ENCODE measurements at regions not wholly inside any gene's neighbourhood (a gene's known extent, or its start where the extent isn't known, plus 50 kb on each side); places are given as distances from the start of the nearest gene placed in this dataset.

GRCh38 chr16:26295625-26296304, 604.0 kb downstream of the HS3ST4 start:
- no peak for DNase-seq

GRCh38 chr16:26301516-26301915, 609.8 kb downstream of the HS3ST4 start:
- no peak for DNase-seq

GRCh38 chr16:26316683-26317464, 625.1 kb downstream of the HS3ST4 start:
- DNase-seq = no peak

DNA sequence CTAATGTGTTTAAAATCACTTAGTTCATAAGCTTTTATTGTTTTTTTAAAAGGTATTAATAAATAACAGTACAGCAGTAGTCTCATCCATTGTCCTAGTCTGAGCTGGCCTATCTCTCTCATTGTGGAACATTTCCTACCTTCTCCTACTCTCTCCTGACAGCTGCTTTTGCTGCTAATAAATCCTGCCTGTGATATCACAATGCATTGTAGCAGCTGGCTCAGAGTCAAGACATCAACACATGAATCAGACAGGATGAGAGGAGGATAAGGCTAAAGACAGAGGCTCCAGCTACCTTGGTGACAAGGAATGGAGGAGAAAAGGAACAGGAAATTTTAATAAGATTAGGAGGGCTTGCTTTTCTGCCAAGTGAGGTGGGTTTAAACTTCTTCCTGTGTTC, 626.1 kb downstream of the HS3ST4 start:
- DNase-seq = no peak

DNA sequence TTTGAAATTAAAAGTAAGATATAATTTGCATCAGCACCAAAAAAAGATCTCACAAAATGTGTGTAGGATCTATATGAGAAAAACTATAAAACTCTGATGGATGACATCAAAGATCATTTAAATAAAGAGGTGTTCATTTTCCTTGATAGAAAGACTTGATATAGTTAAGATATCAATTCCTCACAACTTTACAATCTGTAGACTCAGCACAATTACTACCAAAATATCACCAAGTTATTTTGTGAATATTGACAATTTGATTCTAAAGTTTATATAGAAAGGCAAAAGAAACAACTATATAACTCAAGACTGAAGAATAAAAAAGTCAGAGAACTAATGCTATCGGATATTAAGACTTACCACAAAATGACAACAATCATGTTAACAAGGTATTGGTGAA, 638.9 kb downstream of the HS3ST4 start:
- no peak for DNase-seq

DNA sequence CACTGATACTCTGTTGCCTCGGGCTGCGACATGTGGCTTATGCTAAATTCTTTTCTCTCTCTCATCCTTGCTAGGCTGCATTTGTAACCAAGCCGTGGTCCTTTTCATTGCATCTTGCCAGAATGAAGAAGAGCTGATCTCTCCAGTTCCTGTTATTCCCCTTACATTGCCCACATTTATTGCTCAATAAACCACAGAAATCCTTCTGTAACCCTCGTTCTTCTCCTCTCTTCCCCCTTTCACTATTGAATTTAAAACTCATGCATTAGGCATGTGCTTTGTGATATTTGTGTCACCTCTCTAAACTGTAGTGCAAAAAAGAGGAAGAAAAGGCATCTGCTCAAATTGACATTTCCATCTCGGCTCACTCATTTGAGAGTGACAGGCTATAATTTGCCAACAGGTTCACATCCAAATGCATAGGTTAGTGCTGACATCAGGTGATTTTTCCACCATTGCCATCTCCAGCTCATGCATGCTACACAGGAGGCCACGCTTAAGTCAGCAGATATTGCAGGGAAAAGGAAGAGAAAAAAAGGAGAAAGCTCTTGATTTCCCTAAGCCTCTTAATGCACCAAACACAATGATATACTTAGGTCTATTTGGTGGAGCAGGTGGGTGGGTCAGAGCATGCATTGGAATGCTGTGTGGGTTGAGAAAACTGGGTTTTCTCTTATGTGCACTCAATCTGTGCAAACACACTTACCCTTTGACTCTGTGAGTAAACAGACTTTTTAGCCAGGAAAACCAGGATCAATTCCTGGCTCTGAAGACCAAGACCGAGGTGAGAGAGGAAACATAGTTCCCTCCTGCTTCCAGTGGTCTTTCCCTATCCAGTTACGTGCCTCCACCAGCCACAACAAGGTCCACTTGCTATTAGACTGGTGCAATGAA, 642.7 kb downstream of the HS3ST4 start:
- DNase-seq = no peak

DNA sequence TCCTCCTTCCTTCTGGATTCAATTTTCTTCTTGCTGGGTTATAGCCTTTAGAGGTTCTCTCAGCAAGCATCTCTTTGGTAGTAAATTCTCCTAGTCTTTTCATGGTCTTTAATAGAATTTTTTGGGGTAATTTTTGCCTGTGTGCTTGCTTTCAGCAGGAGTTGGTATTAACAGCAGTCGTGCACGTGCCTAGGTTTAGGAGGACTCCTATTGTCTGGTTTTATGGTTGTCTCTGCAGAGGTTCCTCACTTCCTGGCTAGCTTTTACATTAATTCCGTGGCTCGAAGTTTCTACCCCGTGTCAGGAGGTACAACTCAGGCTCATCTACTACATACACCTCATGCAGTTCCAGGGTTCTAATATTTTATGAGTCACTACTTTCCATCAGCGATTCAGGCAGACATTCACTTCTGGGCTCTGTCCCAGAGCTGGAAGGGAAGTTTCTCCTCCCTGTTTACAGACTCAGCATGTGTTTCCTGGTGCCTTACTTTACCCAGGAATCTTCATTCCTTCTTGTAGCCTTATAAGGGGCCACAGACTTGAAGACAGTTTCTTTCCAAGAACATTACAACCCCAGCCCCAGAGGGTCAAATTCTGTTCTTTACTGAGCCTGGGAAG, 643.6 kb downstream of the HS3ST4 start:
- no peak for DNase-seq

- DNase-seq = no peak
These were observed 650.9 kb downstream of the HS3ST4 start for GRCh38 chr16:26342621-26343020.

DNA sequence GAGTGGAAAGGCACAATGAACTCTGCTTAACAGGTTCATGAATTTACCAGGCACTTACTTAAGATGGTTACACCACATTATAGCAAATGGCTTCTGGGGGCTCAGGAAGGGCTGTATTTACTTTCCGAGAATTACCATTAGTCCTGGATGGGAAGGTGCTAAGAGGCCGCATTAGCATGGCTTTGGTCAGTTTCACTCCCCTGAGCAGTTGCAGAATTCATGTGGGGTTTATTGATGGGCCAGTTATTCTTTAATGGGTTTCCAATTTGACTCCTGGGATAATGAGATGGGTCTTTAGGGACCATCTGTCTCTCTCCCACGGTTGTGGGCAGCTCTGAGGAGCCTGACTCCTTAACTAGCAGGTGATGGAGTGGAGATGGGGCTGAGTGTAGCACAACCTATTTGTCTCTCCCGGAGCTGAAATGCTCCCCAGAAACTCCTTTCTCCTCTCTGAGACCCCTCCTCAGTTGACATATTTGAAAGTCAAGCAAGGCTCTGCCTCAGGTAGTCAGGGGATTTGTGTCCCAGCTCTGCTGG, 652.5 kb downstream of the HS3ST4 start:
- DNase-seq = no peak

DNA sequence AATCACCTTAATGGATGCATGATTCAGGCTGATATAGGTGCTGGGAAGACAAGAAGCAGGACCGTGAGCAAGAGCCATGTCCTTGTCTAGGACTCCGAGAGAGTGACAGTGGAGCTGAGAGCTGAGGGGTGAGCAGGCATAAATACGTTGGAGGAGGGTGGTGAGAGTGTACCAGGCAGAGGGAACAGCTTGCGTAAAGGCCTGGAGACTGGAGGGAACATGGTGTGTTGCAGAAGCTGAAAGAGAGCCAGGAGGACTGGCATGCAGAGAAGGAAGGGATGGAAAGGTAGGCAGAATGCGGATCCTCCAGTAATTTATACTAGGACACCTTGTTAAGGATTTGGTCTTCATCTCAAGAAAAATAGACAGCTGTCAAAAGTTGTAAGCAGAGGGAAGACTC, 653.2 kb downstream of the HS3ST4 start:
- no peak for DNase-seq

DNA sequence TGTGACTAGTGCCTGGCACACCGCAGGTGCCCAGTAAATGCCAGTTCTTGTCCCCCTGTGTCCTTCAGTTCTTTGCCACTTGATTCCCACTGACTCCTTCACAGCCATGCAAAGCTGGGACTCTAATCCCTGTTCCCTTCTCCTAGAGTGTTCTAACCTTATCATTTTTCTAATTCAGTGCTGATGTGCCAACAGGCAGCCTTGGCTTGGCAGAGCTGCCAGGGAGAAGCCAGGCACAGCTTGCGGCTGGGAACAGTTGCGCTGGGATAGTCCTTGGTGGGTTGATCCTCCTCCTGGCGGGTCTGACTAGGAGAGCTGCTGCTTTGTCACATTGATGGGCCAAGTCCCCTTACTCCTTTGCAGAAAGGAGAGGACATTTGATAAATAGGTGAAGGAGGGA, 654.2 kb downstream of the HS3ST4 start:
- DNase-seq = no peak

DNA sequence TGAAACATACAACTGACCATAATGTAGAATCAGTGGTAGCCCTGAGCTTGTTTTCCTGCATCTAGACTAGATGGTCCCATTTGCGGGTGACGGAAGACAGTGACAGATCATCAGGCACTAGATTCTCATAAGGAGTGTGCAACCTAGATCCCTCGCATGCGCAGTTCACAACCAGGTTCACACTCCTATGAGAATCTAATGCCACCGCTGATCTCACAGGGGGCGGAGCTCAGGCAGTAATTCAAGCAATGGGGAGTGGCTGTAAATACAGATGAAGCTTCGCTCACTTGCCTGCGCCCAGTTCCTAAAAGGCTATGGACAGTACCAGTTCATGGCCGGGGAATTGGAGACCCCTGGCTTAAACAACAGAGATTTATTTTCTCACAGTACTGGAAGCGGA, 656.3 kb downstream of the HS3ST4 start:
- no peak for DNase-seq

DNA sequence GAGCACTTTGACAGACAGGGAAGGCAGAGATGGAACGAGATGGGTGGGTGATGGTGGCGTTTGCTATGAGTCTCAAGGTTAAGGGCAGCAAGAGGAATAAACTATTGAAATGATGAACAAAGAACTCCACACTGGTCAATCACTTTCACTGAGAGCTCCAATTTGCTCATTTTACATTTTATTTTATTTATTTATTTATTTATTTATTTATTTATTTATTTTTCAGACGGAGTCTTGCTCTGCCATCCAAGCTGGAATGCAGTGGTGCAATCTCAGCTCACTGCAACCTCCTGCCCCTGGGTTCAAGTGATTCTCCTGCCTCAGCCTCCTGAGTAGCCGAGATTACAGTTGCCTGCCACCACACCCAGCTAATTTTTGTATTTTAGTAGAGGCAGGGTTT, 669.1 kb downstream of the HS3ST4 start:
- DNase-seq = no peak

DNA sequence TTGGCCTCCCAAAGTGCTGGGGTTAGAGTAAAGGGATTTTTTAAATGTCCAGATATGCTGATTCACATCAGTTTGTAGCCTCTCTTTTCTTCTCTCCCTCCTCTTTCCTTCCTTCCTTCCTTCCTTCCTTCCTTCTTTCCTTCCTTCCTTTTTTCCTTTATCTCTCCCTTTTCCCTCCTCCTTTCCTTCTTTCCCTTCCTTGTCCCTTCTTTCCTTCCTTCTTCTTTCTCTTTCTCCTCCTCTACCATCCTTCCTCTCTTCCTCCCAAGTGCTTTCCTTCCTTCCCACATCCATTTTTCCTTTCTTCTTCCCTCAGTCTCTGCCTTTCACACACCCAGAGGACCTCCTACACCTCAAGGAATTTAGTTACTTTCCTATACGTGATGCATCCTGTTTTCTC, 671.8 kb downstream of the HS3ST4 start:
- no peak for DNase-seq

- no peak for DNase-seq
These were observed 673.6 kb downstream of the HS3ST4 start for GRCh38 chr16:26365161-26365940.

DNA sequence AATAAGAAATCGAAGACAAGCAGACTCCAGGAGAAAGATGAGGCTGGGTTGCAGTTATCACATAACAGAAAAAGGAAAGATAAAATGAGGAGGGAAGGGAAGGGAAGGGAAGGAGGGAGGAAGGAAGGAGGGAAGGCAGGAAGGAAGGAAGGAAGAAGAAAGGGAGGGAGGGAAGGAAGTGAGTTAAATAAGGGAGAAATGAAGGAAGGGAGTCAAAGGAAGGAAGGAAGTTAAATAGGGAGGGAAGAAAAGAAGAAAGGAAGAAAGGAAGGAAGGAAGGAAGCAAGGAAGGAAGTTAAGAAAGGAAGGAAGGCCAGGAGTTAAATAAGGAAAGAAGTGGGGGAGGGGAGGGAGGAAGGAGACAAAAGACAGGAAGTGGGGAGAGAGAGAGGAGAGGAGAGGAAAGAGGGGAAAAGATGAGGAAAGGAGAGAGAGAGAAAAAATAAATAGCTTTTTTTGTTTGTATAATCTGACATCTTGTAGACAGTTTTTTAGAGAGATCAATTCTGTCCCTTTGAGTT, 679.6 kb downstream of the HS3ST4 start:
- DNase-seq = no peak

DNA sequence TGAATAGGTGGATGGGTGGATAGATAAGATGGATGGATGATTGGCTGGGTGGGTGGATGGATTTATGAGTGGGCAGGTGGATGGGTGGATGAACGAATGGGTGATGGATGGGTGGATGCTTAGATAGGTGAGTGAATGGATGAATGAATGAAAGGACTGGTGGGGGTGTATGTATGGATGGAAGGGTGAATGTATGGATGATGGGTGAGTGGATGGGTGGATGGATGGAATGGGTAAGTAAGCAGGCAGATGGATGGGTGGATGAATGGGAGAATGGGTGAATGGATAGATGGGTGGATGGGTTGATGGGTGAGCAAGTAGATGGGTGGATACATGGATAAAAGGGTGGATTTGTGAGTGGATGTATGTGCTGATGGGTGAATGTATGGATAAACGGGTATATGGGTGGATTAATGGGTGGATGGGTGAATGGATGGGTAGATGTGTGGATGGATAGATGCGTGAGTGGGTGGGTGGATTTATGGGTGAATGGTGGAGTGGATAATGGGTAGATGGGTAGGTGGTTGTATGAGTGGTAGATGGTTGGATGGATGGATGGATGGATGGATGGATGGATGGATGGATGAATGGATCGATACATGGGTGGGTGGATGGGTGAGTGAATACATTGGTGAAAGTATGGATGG, 682.6 kb downstream of the HS3ST4 start:
- no peak for DNase-seq

DNA sequence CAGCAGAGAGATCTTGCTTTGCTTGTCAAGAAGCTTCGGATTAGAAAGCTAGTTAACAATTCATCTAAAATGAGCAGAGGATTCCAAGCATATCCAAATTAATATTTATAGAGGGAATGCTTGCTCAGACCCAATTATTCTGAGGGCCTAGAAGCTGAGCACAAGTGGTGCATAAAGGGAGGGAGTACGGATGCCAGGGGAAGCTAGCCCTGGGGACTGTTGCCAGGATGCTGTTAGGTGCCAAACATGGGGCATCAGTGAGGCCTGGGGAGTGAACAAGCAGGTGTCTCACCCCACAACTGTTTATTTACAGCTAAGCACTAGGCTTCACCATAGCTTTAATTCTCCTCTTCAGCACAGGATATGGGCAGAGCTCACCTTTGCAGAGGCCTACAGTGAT, 684.1 kb upstream of the C16orf82 start:
- no peak for DNase-seq

- DNase-seq = no peak
These were observed 680.6 kb upstream of the C16orf82 start for GRCh38 chr16:26386096-26386495.

DNA sequence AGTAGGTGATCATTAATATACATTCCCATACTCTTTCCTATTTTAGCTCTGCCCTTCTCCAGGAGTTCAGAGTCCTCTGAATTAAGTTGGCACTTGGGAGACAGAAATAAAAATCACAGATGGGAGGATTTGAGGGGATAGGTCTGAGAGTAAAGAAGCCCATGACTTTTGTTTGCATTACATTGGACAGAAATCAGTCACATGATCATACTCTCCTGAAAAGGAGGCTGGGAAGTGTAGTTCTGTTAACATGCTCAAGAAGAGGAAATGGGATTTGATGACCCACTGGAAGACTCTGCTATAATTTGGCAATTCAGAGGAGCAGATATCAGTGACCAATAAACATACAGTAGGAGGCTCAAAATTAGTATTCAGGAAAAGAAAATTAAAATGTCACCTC, 674.9 kb upstream of the C16orf82 start:
- DNase-seq = no peak

- no peak for DNase-seq
These were observed 672.3 kb upstream of the C16orf82 start for GRCh38 chr16:26394409-26394808.
